Panc1 (cell line): ENCODE measurements at regions not wholly inside any gene's neighbourhood (a gene's known extent, or its start where the extent isn't known, plus 50 kb on each side); places are given as distances from the start of the nearest gene placed in this dataset.

Experiments used
- ATAC-seq: fragments of 200-7000 bp; cut with Tn5 transposase; 2 replicates; pipeline ENCODE4 v1.9.1; 2020; ENCODE audit warnings: mild to moderate bottlenecking, moderate library complexity
- BruUV-seq: library from RNA; stranded (reverse); fragments of 400-500 nt; replicated peaks from 2 replicates; lab custom pipeline; 2021; lab: Mats Ljungman, UMichigan
- CTCF ChIA-PET: fragments of 300-600 bp; sonication (Branson Sonifier 250); formaldehyde crosslinking; loops from one replicate; lab custom pipeline; 2022; ENCODE audit warnings: antibody characterized with exemption; lab: Charles Lee
- POLR2A ChIA-PET: fragments of 300-600 bp; sonication (Branson Sonifier 250); formaldehyde crosslinking; loops from one replicate; lab custom pipeline; 2022; ENCODE audit warnings: antibody characterized with exemption; lab: Charles Lee
- DNase-seq: peaks from one replicate; pipeline ENCODE4 v3.0.0-alpha.2; 2010; ENCODE audit warnings: low read depth, low spot score
- H3K27ac ChIP-seq: 2 replicates; pipeline ENCODE4 v1.5.1; 2011; ENCODE audit warnings: mild to moderate bottlenecking, low read length, inconsistent platforms
- H3K27me3 ChIP-seq: fragments of 200-500 bp; sonication (Bioruptor generic); 2 replicates; pipeline ENCODE4 v1.6.0; 2014; ENCODE audit warnings: low read length, inconsistent platforms; ENCODE audit not compliant: control insufficient read depth, insufficient read depth
- H3K36me3 ChIP-seq: fragments of 200-500 bp; sonication (Bioruptor generic); 2 replicates; pipeline ENCODE4 v1.5.1; 2014; ENCODE audit warnings: inconsistent platforms, mild to moderate bottlenecking, low read length, moderate library complexity; ENCODE audit not compliant: control insufficient read depth, insufficient read depth
- H3K4me1 ChIP-seq: 2 replicates; pipeline ENCODE4 v1.5.1; 2011; ENCODE audit warnings: inconsistent platforms, mild to moderate bottlenecking, low read length, moderate library complexity; ENCODE audit not compliant: control insufficient read depth, insufficient read depth
- H3K4me3 ChIP-seq, 2 experiments: 2 replicates each; pipeline ENCODE4 v1.5.1; 2011 to 2012; ENCODE audit warnings: low read depth in 2 of 2, low read length in 2 of 2, mild to moderate bottlenecking in 2 of 2, inconsistent platforms in 1 of 2, moderate library complexity in 1 of 2
- H3K9me3 ChIP-seq: fragments of 200-500 bp; sonication (Bioruptor generic); 2 replicates; pipeline ENCODE4 v1.5.1; 2014; ENCODE audit warnings: low read depth, mild to moderate bottlenecking, inconsistent platforms, low read length, moderate library complexity; ENCODE audit not compliant: control insufficient read depth, insufficient read depth
- POLR2AphosphoS5 ChIP-seq: IDR thresholded peaks from 2 replicates; pipeline ENCODE4 v1.6.1; 2012; ENCODE audit warnings: mild to moderate bottlenecking, low read depth, low read length, moderate library complexity
- SIN3A ChIP-seq: IDR thresholded peaks from 2 replicates; pipeline ENCODE4 v1.6.1; 2012; ENCODE audit warnings: low read depth, mild to moderate bottlenecking, low read length, moderate library complexity, borderline replicate concordance; ENCODE audit not compliant: insufficient read depth
- TCF7L2 ChIP-seq: IDR thresholded peaks from 2 replicates; pipeline ENCODE4 v1.6.1; 2011; ENCODE audit warnings: mild to moderate bottlenecking, low read depth, low read length, inconsistent platforms
- in situ Hi-C: cut with HindIII; loops from 2 replicates; pipeline ENCODE4 v1.10.0; 2016; ENCODE audit warnings: low sequenced_read_pairs, low pct_unique_long_range_greater_than_20kb
- intact Hi-C: fragments of 100-400 bp; cut with micrococcal nuclease; formaldehyde crosslinking; loops from one replicate; pipeline ENCODE4 v1.10.0; 2022; ENCODE audit not compliant: unreplicated experiment
- TF ChIP-seq, protein P1 (sequence below), 2 experiments: IDR thresholded peaks; 2 replicates each; pipeline ENCODE4 v1.6.1; 2011 to 2012; ENCODE audit warnings: low read depth in 2 of 2, control low read depth in 1 of 2, low read length in 1 of 2, mild to moderate bottlenecking in 1 of 2, moderate library complexity in 1 of 2; ENCODE audit not compliant: insufficient read depth in 1 of 2
- TF ChIP-seq, protein P2 (sequence below): fragments of 450-650 bp; IDR thresholded peaks from 2 replicates; pipeline ENCODE4 v1.5.1; 2017; ENCODE audit warnings: mild to moderate bottlenecking

DNA sequence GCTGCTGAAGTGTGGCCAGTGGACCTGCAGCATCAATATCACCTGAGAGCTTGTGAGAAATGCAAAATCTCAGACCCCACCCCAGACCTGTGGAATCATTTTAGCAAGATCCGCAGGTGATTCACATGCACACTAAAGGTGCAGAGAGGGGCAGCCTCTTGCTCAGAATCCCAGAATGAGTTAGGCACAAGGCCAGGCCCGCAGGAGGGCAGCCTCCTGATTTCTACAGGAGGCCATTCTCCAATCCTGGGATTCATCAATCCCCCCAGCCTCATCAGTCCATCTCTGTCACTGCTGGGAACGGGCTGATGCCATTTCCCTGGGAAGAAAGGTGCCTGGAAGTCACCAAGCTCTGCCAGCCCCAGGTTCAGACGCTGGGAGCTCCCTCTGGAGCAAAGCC, 63.0 kb upstream of the GPR26 start:
- H3K27me3 ChIP-seq, result peaks cover 42% of the 10 kb centered on the region
- no peaks in the 10 kb centered on the region for H3K9me3 ChIP-seq
- no peaks in the 10 kb centered on the region for H3K4me1 ChIP-seq
- ATAC-seq (no peak), DNase-seq (no peak)
- intact Hi-C loops (no loop called here), in situ Hi-C loops (no loop called here)
- CTCF ChIA-PET, result no interaction called here
- POLR2A ChIA-PET, result no interaction called here
- TF ChIP-seq SIN3A (no peak), TCF7L2 (no peak), POLR2AphosphoS5 (no peak)
- TF ChIP-seq, protein P1, sequence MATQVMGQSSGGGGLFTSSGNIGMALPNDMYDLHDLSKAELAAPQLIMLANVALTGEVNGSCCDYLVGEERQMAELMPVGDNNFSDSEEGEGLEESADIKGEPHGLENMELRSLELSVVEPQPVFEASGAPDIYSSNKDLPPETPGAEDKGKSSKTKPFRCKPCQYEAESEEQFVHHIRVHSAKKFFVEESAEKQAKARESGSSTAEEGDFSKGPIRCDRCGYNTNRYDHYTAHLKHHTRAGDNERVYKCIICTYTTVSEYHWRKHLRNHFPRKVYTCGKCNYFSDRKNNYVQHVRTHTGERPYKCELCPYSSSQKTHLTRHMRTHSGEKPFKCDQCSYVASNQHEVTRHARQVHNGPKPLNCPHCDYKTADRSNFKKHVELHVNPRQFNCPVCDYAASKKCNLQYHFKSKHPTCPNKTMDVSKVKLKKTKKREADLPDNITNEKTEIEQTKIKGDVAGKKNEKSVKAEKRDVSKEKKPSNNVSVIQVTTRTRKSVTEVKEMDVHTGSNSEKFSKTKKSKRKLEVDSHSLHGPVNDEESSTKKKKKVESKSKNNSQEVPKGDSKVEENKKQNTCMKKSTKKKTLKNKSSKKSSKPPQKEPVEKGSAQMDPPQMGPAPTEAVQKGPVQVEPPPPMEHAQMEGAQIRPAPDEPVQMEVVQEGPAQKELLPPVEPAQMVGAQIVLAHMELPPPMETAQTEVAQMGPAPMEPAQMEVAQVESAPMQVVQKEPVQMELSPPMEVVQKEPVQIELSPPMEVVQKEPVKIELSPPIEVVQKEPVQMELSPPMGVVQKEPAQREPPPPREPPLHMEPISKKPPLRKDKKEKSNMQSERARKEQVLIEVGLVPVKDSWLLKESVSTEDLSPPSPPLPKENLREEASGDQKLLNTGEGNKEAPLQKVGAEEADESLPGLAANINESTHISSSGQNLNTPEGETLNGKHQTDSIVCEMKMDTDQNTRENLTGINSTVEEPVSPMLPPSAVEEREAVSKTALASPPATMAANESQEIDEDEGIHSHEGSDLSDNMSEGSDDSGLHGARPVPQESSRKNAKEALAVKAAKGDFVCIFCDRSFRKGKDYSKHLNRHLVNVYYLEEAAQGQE (IDR thresholded peaks at IDR 0.05; ENCODE audit: insufficient read depth in 1 of 2, low read depth in 2 of 2, low read length in 1 of 2), result no peak
- TF ChIP-seq, protein P2, sequence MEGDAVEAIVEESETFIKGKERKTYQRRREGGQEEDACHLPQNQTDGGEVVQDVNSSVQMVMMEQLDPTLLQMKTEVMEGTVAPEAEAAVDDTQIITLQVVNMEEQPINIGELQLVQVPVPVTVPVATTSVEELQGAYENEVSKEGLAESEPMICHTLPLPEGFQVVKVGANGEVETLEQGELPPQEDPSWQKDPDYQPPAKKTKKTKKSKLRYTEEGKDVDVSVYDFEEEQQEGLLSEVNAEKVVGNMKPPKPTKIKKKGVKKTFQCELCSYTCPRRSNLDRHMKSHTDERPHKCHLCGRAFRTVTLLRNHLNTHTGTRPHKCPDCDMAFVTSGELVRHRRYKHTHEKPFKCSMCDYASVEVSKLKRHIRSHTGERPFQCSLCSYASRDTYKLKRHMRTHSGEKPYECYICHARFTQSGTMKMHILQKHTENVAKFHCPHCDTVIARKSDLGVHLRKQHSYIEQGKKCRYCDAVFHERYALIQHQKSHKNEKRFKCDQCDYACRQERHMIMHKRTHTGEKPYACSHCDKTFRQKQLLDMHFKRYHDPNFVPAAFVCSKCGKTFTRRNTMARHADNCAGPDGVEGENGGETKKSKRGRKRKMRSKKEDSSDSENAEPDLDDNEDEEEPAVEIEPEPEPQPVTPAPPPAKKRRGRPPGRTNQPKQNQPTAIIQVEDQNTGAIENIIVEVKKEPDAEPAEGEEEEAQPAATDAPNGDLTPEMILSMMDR, result no peak
- no TSS peak for BruUV-seq
- H3K27ac ChIP-seq, result no peak overlapping the region
- H3K36me3 ChIP-seq, result no peaks in the 10 kb centered on the region
- no peak overlapping the region for H3K4me3 ChIP-seq

DNA sequence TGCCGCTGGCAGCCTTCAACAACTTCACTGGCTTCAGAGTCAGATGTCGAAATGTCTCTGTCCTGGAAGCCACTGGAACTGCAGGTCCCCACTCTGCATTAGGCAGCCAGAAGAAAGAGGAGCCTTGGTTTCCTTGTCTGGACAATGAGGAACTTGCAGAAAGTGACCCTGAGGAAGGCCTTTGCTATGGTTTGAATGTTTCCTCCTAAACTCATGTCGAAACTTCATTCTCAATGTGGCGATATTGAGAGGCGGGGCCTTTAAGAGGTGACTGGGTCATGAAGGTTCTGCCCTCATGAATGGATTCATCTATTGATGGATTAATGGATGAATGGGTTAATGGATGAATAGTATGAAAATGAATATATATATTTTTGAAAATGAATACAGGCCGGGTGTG, 61.6 kb upstream of the GPR26 start:
- CTCF ChIA-PET, result no interaction called here
- no peak overlapping the region for H3K4me3 ChIP-seq
- ATAC-seq (no peak), DNase-seq (no peak)
- intact Hi-C loops (no loop called here), in situ Hi-C loops (no loop called here)
- POLR2A ChIA-PET, result no interaction called here
- no peak overlapping the region for H3K27ac ChIP-seq
- BruUV-seq, result no TSS peak
- H3K27me3 ChIP-seq, result peaks cover 49% of the 10 kb centered on the region
- no peaks in the 10 kb centered on the region for H3K36me3 ChIP-seq
- no peaks in the 10 kb centered on the region for H3K4me1 ChIP-seq
- no peaks in the 10 kb centered on the region for H3K9me3 ChIP-seq
- TF ChIP-seq, protein P2, result no peak
- TF ChIP-seq TCF7L2 (no peak), POLR2AphosphoS5 (no peak), SIN3A (no peak)
- TF ChIP-seq, protein P1 (IDR thresholded peaks at IDR 0.05; ENCODE audit: insufficient read depth in 1 of 2, low read depth in 2 of 2, low read length in 1 of 2), result no peak
